SK-N-MC (cell line): ENCODE measurements at regions not wholly inside any gene's neighbourhood (a gene's known extent, or its start where the extent isn't known, plus 50 kb on each side); places are given as distances from the start of the nearest gene placed in this dataset.

ENCODE experiments used
- DNase-seq: peaks from one replicate; pipeline ENCODE4 v3.0.0-alpha.2; 2011; ENCODE audit warnings: low read depth, low spot score
- H3K27ac ChIP-seq: fragments of 200-600 bp; sonication (generic); 2 replicates; pipeline ENCODE4 v1.5.1; 2016; ENCODE audit warnings: mixed run types
- H3K36me3 ChIP-seq: fragments of 200-600 bp; sonication (generic); 2 replicates; pipeline ENCODE4 v1.6.1; 2017; ENCODE audit warnings: antibody characterized with exemption, low read length, mixed read lengths; ENCODE audit not compliant: insufficient read depth
- H3K4me3 ChIP-seq: fragments of 200-600 bp; sonication (generic); 2 replicates; pipeline ENCODE4 v1.5.1; 2016
- H3K9ac ChIP-seq: fragments of 200-600 bp; sonication (generic); 2 replicates; pipeline ENCODE4 v1.8.0; 2017; ENCODE audit warnings: mixed run types, mixed read lengths; ENCODE audit not compliant: insufficient read length
- H3K9me3 ChIP-seq: fragments of 200-600 bp; sonication (generic); 2 replicates; pipeline ENCODE4 v1.6.1; 2017; ENCODE audit warnings: low read depth, mild to moderate bottlenecking, antibody characterized with exemption, low read length, moderate library complexity, mixed read lengths
- EZH2 ChIP-seq: fragments of 200-600 bp; sonication (generic); IDR thresholded peaks from one replicate; pipeline ENCODE4 v1.6.1; 2017; ENCODE audit warnings: antibody characterized with exemption
- FOXP2 ChIP-seq: optimal IDR thresholded peaks from 2 replicates; pipeline ENCODE3; 2011; ENCODE audit warnings: mild to moderate bottlenecking, moderate library complexity; ENCODE audit not compliant: insufficient read depth; ENCODE audit errors: extremely low read length, control extremely low read depth
- POLR2AphosphoS5 ChIP-seq: IDR thresholded peaks from 2 replicates; pipeline ENCODE4 v1.6.1; 2012; ENCODE audit warnings: mild to moderate bottlenecking, low read depth, low read length, borderline replicate concordance

GRCh38 chr4:155597933-155598451 is 68.7 kb upstream of the GUCY1A1 start:
- H3K9ac ChIP-seq, result no peak overlapping the region
- peak; percentile 60 for DNase-seq
- H3K9me3 ChIP-seq, result no peaks in the 10 kb centered on the region
- no peak overlapping the region for H3K4me3 ChIP-seq
- TF ChIP-seq POLR2AphosphoS5 (no peak), EZH2 (no peak), FOXP2 (no peak)
- H3K36me3 ChIP-seq, result no peaks in the 10 kb centered on the region
- H3K27ac ChIP-seq, result no peak overlapping the region

DNA sequence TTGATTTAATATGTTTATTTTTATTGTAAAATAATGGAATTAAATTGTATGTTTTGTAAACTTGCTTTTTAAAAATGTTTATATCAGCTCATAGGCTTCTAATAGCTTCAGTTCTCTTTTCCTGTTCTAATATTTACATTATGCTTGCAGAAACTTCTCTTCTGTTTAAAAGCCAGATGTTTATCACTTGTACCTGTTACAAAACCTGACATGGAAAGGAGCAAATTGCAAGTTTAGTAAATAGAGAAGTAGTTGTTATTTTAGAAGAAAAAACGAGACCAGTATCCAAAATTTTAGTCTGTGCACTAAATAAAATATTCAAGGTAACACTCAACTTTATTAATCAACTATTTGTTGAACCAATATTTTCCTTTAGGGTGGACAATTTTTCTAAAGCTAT is 69.4 kb upstream of the GUCY1A1 start:
- H3K27ac ChIP-seq, result no peak overlapping the region
- H3K4me3 ChIP-seq, result no peak overlapping the region
- TF ChIP-seq POLR2AphosphoS5 (no peak), EZH2 (no peak), FOXP2 (no peak)
- no peaks in the 10 kb centered on the region for H3K36me3 ChIP-seq
- no peaks in the 10 kb centered on the region for H3K9me3 ChIP-seq
- H3K9ac ChIP-seq, result no peak overlapping the region
- no peak for DNase-seq

GRCh38 chr4:155593793-155594192 is 72.9 kb upstream of the GUCY1A1 start:
- Histone ChIP-seq H3K9ac (no peak overlapping the region), H3K36me3 (no peaks in the 10 kb centered on the region), H3K9me3 (no peaks in the 10 kb centered on the region), H3K4me3 (no peak overlapping the region), H3K27ac (no peak overlapping the region)
- DNase-seq, result no peak
- no peak for TF ChIP-seq POLR2AphosphoS5
- no peak for TF ChIP-seq EZH2
- no peak for TF ChIP-seq FOXP2

GRCh38 chr4:155592938-155593297 is 73.7 kb upstream of the GUCY1A1 start:
- Histone ChIP-seq H3K9ac (no peak overlapping the region), H3K27ac (peak overlapping the region; percentile 87)
- DNase-seq, result no peak

DNA sequence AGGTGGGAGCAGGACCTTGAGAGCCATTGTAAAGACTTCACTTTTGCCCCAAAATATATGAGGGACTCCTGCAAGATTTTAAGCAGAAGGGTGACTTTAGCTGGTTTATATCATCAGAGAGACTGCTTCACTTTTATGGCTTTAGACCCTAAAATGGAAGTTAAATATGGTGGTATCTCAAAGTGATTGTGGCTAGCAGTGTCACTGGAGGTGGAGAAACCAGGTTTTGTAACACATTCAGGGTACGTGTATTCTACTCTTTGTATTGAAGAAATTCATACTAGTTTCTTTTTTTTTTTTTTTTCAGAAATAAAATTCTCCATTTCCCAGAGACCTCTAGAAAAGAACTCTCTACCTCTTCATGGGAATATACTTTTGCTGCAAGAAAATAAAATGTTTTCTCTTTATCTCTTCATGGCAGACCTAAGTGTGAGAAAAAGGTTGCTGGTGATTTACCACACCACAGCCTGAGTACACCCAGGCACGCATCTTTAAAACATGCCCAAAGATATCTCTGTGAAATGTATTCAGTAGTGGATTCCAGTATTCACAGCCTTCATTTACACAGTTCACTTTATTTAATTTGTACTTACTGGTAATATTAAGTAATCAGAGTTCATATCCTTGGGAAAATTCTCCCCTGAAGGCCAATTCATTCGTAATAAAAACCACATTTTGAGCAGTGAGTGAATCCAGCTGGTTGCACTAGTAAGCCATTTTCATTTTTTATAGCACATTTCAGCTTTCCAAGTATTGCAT is 74.3 kb upstream of the GUCY1A1 start:
- Histone ChIP-seq H3K27ac (peak overlapping the region; percentile 87), H3K4me3 (peak overlapping the region; percentile 70), H3K9me3 (no peaks in the 10 kb centered on the region), H3K36me3 (no peaks in the 10 kb centered on the region), H3K9ac (no peak overlapping the region)
- no peak for TF ChIP-seq FOXP2
- no peak for TF ChIP-seq POLR2AphosphoS5
- TF ChIP-seq EZH2, result no peak
- peak; percentile 81 for DNase-seq

More at GRCh38 chr4:155592938-155593297, 73.7 kb upstream of the GUCY1A1 start:
- no peaks in the 10 kb centered on the region for H3K36me3 ChIP-seq
- H3K9me3 ChIP-seq, result no peaks in the 10 kb centered on the region
- peak overlapping the region; percentile 70 for H3K4me3 ChIP-seq
- TF ChIP-seq FOXP2, result no peak
- TF ChIP-seq POLR2AphosphoS5, result no peak
- TF ChIP-seq EZH2, result no peak

DNA sequence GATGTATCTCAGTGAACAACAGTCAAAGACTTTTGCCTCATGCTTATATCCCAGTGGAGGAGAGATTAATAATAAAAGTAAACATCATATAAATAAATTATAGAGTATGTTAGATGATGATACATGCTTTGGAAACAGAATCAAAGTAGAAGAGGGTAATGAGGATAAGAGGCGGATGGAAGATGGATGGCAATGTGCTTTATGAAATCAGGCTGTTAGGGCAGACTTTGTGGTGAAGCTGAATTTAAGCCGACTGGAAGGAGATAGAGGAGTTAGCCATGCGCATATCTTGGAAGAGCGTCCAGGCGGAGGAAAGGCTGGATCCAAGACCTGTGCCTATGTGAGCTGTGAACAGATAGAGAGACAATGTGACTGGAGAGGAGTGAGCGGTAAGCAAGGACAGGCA is 74.9 kb upstream of the GUCY1A1 start:
- TF ChIP-seq EZH2 (no peak), POLR2AphosphoS5 (no peak), FOXP2 (no peak)
- no peak overlapping the region for H3K9ac ChIP-seq
- DNase-seq, result no peak
- H3K36me3 ChIP-seq, result no peaks in the 10 kb centered on the region
- H3K4me3 ChIP-seq, result no peak overlapping the region
- no peaks in the 10 kb centered on the region for H3K9me3 ChIP-seq
- no peak overlapping the region for H3K27ac ChIP-seq

DNA sequence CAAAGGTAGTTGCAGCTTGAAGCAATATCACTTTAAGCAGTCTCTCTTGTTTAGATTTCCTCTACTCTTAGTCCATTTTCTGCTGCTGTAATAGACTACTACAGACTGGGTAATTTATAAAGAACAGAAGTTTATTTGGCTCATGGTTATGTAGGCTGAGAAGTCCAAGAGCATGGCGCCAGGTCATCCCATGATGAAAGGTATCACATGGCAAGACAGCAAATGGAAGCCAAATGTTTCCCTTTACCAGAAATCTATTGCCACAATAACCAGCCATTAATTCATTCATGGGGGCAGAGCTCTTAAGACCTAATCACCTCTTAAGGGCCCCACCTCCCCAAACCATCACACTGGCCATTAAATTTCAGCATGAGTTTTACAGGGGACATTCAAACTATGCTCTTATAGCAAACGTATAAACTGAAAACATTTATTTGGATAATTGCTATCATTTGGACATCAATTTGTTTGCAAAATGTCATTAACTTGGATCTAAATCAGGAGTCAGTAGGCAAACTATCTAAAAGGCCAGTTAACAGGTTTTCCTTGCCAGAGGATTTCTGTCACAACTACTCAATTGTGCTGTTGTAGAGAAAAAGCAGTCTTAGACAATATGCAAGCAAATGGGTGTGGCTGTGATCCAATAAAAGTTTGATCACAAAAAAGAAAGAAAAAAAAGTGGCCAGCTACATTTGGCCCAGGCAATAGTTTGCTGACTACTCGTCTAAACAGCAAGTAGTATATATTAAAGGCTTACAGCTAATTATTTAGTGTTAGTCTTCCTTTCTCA is 75.7 kb upstream of the GUCY1A1 start:
- no peak for DNase-seq
- TF ChIP-seq FOXP2 (no peak), POLR2AphosphoS5 (no peak), EZH2 (no peak)
- H3K9ac ChIP-seq, result no peak overlapping the region
- H3K9me3 ChIP-seq, result no peaks in the 10 kb centered on the region
- no peaks in the 10 kb centered on the region for H3K36me3 ChIP-seq
- no peak overlapping the region for H3K27ac ChIP-seq
- no peak overlapping the region for H3K4me3 ChIP-seq

GRCh38 chr4:155588437-155588836 is 78.2 kb upstream of the GUCY1A1 start:
- H3K9me3 ChIP-seq, result no peaks in the 10 kb centered on the region
- H3K36me3 ChIP-seq, result no peaks in the 10 kb centered on the region
- DNase-seq, result no peak
- no peak overlapping the region for H3K4me3 ChIP-seq
- H3K27ac ChIP-seq, result no peak overlapping the region
- TF ChIP-seq FOXP2, result no peak
- no peak for TF ChIP-seq POLR2AphosphoS5
- TF ChIP-seq EZH2, result no peak
- no peak overlapping the region for H3K9ac ChIP-seq
